NOMO-1 treated with DMSO at 0.1 percent for 48 hours (cell line): ENCODE measurements at regions not wholly inside any gene's neighbourhood (a gene's known extent, or its start where the extent isn't known, plus 50 kb on each side); places are given as distances from the start of the nearest gene placed in this dataset.
A peak's percentile ranks its signal among the peaks of the same experiment; 100 is the strongest.

Experiments
- DNase-seq: peaks from one replicate; lab custom pipeline; 2025; ENCODE audit not compliant: unreplicated experiment; lab: John Stamatoyannopoulos, UW

GRCh38 chr6:6781172-6781872 lies 192.8 kb downstream of the LY86 start:
- no peak for DNase-seq

DNA sequence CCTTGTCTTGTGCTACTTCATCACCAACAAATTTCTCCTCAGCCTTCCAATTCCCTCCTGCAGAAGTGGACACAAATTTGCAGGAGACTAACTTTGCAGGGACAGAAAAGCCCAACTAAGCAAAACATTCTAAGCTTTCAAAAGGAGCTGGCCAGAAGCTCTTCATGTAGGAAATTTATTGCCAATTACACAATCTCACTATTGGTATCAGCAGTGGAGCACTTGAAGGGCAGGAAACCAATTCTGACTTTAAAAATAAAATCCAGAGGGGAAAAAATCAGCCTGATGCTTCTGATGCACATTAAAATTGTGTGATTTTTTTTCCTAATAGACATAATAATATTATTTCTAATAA lies 193.3 kb downstream of the LY86 start:
- DNase-seq = no peak

DNA sequence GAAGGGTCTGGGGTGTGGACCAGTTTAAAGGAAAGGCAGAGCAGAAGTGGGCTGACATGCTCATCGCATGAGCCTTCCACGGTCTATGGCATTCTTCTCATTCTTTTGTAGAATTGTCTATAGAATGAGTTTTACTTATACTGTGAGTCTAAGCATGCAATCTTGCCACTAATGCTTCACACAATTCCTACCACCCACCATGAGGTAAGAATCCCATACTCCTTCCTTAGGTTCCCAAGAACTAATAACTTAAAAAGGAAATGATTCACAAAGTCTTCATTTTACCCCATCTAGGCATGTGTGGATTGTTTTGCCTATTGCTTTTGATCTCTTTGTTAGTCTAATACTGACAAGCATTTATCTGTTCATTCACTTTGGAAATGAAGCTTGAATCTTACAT lies 195.2 kb downstream of the LY86 start:
- DNase-seq = no peak

- DNase-seq = no peak
These were observed 196.1 kb downstream of the LY86 start for GRCh38 chr6:6784514-6785162.

- no peak for DNase-seq
These were observed 196.6 kb downstream of the LY86 start for GRCh38 chr6:6785163-6785521.

DNA sequence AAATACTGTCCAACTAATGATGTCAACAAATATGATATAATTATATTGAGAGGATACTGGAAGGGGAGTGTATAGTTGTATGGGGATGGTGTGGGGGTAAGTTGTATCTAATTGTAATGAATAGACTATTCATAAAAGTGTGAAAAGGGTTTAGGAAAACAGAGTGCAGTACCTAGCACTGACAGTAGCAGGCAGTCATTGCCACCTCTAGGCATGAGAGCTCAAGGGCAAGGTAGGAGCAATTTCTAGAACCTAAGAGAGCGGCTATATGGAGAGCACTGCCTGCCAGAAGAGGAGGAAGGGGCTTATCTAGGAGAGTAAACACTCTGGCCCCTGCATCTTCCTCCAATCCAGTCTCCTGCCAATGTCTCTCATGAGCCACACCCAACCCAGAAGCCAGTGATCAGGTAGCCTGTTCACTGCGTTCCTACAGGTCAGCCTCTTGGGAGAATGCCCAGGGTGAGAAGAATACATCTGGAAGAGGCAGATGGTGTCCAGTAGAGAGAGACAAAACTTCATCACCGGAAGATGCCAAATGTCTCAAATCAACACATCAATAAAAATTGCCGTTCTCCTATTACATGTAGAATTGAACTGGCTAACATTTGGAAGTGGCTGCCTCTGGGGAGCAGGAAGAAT lies 200.0 kb downstream of the LY86 start:
- peak; percentile 58 for DNase-seq

- no peak for DNase-seq
These were observed 201.9 kb downstream of the LY86 start for GRCh38 chr6:6790393-6790792.

- DNase-seq = no peak
These were observed 202.4 kb downstream of the LY86 start for GRCh38 chr6:6790891-6791290.

GRCh38 chr6:6793388-6794250 lies 205.1 kb downstream of the LY86 start:
- peak; percentile 93 for DNase-seq

- no peak for DNase-seq
These were observed 206.9 kb downstream of the LY86 start for GRCh38 chr6:6795393-6795792.

DNA sequence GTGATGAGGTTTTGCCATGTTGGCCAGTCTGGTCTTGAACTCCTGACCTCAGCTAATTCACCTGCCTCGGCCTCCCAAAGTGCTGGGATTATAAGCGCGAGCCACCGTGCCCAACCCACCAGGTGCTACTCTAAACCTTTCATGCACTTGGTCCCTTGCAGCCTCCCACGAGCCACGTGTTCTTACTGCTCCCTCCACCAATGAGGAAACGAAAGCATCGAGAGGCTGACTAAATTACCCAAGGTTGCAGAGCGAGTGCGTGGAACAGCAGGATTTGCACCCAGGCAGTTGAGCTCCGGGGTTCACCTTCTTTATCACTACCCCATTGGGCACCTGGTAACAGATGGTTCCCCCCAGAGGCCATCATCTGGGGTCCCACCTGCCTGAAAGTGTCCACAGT lies 208.3 kb downstream of the LY86 start:
- no peak for DNase-seq

GRCh38 chr6:6798448-6798860 lies 209.9 kb downstream of the LY86 start:
- no peak for DNase-seq

GRCh38 chr6:6801005-6801335 lies 212.4 kb downstream of the LY86 start:
- peak; percentile 52 for DNase-seq

DNA sequence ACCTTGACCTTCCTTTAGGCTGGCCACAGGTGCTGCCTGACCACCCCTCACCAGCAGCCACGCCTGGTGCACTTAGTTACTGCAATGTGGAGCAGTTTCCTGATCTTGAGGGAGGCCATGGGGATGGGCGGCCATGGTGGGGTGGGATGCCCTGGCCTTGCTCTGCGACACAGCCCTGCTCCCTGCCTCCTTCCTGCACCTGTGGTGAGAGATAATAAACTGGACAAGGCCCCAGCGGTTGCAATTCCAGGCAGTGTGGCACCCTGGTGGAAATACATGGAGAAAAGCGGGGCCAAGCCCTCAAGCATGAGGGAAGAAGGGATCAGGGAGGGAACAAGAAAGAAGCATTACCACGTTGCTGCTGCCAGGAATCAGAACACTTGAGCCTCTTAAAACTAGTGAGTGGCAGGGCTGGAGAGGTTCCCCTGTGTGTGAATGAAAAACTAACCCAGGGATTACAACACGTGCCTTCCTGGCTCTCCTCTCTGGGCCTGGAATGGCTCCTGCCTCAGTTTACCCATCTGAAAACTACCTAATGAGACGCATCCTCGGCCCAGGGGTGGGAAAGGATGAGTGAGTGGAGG lies 213.2 kb downstream of the LY86 start:
- DNase-seq = no peak

- peak; percentile 61 for DNase-seq
These were observed 214.9 kb downstream of the LY86 start for GRCh38 chr6:6803180-6803977.

GRCh38 chr6:6804843-6805615 lies 216.5 kb downstream of the LY86 start:
- no peak for DNase-seq

GRCh38 chr6:6806844-6807518 lies 218.5 kb downstream of the LY86 start:
- peak; percentile 84 for DNase-seq

- no peak for DNase-seq
These were observed 219.8 kb downstream of the LY86 start for GRCh38 chr6:6808343-6808742.

GRCh38 chr6:6808915-6809314 lies 220.4 kb downstream of the LY86 start:
- DNase-seq = peak; percentile 7
